ENCODE measurements at regions not wholly inside any gene's neighbourhood (a gene's known extent, or its start where the extent isn't known, plus 50 kb on each side); places are given as distances from the start of the nearest gene placed in this dataset.

GRCh38 chr3:187951452-187952190, 202.3 kb upstream of the LPP start:
- DNase-seq (ENCODE audit: low read depth in 2 of 2) = no peak

DNA sequence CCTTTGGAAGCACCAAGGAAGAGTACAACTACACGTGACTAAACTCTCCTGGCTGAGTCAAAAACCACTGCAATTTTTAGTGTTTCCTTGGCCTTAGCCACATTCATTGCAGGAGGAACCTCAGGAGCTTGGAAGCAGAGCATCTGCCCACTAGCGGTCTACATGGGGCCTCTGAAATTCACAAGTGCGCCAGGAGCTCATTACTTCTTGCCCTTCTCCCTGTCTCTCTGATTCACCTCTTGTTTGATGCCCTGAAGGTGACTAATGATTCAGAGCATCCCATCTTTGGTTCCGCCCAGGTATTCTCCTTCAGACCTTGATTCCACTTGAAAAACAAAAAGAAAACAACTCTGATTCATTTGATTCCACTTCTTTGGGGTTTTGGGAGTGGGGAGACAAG, 201.1 kb upstream of the LPP start:
- no peak for DNase-seq (ENCODE audit: low read depth in 2 of 2)

DNA sequence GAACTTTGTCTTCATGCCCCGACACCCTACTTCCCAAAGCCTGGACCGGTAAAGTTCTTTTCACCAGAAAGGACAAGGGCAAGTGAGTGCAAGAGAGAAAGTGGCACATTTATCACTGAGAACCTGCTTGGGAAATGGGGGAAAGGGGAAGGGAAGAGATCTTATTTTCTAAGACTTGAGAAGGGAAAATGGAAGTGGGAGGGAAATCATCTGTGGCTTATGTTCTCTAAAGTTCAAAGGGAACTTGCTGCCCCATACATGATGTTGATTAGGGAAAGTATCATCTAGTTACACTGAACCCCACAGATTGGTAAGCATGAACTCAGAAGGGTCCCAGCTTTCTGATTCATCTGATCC, 199.5 kb upstream of the LPP start:
- DNase-seq (ENCODE audit: low read depth in 2 of 2) = no peak

GRCh38 chr3:187954873-187955586, 198.9 kb upstream of the LPP start:
- no peak for DNase-seq (ENCODE audit: low read depth in 2 of 2)

GRCh38 chr3:187955587-187955952, 198.4 kb upstream of the LPP start:
- no peak for DNase-seq (ENCODE audit: low read depth in 2 of 2)

GRCh38 chr3:187957165-187957581, 196.8 kb upstream of the LPP start:
- DNase-seq (ENCODE audit: low read depth in 2 of 2) = no peak

DNA sequence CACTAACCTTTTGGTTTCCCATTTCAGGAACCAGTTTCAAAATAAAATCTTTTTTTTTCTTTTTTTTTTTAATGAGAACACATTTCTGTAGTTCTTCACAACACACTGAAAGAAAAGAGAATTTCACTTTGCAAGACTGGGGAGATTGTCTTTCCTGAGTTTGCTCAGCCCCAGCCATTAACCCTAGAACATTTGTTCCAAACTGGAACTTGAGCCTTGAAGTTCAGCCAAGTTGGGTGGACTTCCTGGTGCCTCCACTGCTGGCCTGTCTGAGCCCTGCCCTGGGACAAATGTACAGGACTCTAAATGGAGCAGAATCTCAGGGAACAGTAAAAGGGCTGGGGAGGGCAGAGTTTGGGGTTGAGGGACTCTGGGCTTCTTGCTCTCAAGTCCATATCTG, 196.4 kb upstream of the LPP start:
- no peak for DNase-seq (ENCODE audit: low read depth in 2 of 2)

GRCh38 chr3:187958432-187959003, 195.4 kb upstream of the LPP start:
- DNase-seq (ENCODE audit: low read depth in 2 of 2) = no peak

- no peak for DNase-seq (ENCODE audit: low read depth in 2 of 2)
These were observed 193.1 kb upstream of the LPP start for GRCh38 chr3:187960820-187961219.

DNA sequence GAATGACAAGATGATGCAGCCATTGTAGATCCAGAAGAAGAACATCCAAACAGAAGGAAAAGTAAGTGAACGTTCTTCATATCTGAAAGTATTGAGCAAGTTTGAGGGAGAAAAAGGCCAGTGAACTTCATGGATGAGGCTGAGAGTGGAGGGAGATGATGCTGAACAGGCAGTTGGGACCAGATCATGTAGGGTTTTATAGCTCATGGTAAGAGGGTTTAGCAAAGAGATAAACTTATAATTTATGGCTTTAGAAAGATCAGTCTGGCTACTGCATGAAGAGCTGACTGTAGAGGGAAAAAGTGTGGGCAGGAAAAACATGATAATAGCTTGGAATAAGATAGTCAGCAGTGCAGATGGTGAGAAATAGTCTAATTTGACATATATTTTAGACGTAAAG, 192.6 kb upstream of the LPP start:
- DNase-seq (ENCODE audit: low read depth in 2 of 2) = no peak

- DNase-seq (ENCODE audit: low read depth in 2 of 2) = no peak
These were observed 190.8 kb upstream of the LPP start for GRCh38 chr3:187963003-187963676.

DNA sequence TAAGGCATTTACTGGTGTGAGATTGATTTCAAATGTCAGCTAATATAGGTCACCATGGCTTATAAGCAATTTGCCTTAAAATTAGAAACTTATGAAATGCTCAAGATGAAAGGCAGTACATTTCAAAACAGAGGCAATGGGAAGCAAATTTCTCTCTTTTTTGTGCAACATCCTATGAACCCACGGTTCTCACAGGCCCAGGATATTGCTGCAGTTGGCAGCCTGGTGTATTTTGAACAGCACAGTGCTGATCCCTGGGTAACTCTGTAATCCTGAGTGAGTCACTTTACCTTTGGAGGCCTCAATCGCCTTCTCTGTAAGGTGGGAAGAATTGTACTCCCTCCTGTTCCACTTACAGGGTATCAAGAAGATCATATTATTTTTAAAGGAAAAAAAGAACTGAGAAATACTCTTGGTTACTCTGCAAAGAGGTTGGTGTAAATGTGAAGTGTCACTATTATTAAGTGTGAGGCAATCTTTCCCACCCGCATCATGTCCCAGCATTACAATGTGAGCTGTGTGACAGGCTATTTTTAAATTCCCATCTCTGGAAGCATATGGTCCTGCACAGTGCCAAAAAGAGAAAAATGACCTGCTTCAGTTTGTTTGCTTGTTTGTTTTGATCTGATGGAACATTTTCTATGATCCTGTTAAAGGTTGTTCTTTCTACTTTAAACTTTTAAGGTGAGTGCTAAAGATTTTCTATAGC, 190.1 kb upstream of the LPP start:
- DNase-seq (ENCODE audit: low read depth in 2 of 2) = no peak

- no peak for DNase-seq (ENCODE audit: low read depth in 2 of 2)
These were observed 189.2 kb upstream of the LPP start for GRCh38 chr3:187964760-187965159.

- DNase-seq (ENCODE audit: low read depth in 2 of 2) = no peak
These were observed 187.9 kb upstream of the LPP start for GRCh38 chr3:187966096-187966495.

GRCh38 chr3:187966636-187967406, 187.1 kb upstream of the LPP start:
- DNase-seq (ENCODE audit: low read depth in 2 of 2) = no peak

GRCh38 chr3:187967993-187968392, 186.0 kb upstream of the LPP start:
- DNase-seq (ENCODE audit: low read depth in 2 of 2) = no peak

DNA sequence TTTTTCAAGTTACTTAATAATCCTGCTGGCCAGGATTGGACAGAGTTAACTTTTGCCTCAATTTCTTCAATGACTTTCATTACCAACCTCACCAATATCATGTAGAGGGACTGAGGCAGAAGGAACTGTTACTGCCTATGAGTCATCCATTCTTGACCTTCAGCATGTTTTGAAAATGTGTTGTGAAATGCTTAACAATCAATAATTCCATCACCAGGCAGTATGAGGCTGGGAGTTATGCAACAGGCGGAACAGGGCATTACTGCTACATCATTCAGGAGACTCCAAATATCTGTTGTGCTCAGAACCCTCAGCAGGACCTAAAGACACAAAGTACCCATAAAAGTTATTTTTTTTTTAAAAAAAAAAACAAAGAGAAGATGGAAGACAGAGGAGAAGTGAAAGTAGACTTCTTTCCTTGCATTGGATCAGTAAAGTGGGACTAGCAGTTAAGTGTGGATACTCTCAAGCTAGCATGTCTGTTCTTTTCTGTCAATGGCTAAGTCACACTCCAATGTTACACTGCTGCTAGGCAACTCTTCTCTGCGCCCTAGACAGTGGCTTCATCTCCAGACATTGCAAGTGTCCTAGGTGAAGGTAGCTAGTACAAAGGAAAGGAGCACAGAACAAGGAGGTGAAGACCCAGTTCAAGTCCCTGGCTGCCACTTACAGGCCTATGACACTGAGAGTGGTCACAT, 184.9 kb upstream of the LPP start:
- no peak for DNase-seq (ENCODE audit: low read depth in 2 of 2)

DNA sequence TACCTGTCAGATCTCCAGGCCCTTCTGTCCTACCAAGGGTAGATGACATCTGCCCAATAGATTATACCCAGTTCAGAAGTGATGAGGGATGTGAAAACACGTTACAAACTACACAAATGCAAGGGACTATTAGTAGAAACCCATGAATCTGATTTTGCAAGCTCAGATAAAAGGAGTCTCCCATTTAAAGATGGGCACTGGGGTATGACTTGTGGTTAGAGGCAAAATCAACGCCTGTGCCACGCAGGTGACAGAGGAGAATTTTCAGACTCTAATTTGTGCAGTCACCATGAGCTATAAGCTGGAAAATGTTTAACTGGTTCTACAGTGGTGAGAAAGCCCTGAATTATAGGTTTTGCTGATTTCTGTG, 184.4 kb upstream of the LPP start:
- DNase-seq (ENCODE audit: low read depth in 2 of 2) = no peak

DNA sequence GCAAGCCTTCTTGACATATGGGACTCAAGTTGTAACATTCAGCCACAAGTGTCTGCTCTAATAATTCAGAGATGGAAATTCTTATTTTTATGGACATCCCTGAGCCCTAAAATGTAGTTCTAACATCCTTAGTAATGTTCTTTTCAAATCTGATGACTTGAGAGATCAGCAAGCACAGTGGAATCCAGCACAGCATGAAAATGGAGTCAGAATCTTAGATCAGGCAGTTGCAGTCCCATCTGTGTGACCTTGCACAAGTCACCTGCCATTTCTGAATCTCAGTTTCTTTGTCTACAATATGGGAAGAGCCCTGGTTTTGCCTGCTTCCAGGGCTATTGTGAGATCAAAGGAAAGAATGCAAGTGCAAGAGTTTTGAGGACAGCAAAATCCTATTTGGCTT, 183.9 kb upstream of the LPP start:
- no peak for DNase-seq (ENCODE audit: low read depth in 2 of 2)

DNA sequence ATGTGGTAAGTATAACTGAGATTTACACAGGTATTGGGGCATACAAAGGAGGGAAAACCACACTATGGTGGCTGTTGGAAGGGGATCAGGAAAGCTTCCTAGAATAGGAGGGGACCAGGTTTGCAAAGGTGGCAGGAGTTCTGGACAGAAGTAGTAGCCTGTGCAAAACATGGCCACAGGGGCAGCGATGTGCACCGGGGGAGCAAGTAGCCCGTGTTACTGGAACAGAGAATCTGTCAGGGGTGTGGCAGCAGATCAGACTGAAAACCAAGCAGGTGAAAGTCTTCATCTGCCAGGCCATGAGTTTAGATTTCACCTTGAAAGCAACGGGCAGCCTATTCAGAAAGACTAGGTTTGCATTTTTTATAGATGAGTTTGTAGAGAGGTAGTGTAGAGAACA, 182.3 kb upstream of the LPP start:
- no peak for DNase-seq (ENCODE audit: low read depth in 2 of 2)

- DNase-seq (ENCODE audit: low read depth in 2 of 2) = no peak
These were observed 181.5 kb upstream of the LPP start for GRCh38 chr3:187972454-187972853.
